MM.1S (cell line): ENCODE measurements at regions not wholly inside any gene's neighbourhood (a gene's known extent, or its start where the extent isn't known, plus 50 kb on each side); places are given as distances from the start of the nearest gene placed in this dataset.

Experiments
- EZH2phosphoT487 ChIP-seq: fragments of 300-600 bp; sonication (generic); IDR thresholded peaks from 2 replicates; pipeline ENCODE4 v1.6.1; 2018; ENCODE audit warnings: antibody characterized with exemption, low read length
- TF ChIP-seq, protein P1 (sequence below): fragments of 300-600 bp; sonication (generic); IDR thresholded peaks from 2 replicates; pipeline ENCODE4 v1.5.1; 2016; ENCODE audit warnings: antibody characterized with exemption, low read length, mixed read lengths

DNA sequence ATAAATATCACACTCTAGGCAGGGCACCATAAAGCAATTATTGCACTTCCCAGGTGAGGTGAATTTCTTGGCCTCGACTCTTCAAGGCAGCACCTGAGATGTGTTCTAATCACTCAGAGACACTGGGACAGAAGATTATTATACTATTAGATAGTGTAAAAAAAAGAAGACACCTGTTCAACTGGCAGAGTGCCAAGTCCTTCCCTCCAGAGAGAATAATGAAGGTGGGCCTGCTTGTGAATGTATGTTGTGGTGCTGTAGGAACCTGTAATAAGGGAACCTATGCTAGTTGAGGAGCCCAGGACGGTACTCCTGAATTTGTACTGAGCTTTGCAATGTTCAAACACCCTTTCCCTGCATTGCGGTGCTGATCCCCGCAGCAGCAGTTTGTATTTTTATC, 107.5 kb downstream of the NXPE2 start:
- TF ChIP-seq, protein P1, sequence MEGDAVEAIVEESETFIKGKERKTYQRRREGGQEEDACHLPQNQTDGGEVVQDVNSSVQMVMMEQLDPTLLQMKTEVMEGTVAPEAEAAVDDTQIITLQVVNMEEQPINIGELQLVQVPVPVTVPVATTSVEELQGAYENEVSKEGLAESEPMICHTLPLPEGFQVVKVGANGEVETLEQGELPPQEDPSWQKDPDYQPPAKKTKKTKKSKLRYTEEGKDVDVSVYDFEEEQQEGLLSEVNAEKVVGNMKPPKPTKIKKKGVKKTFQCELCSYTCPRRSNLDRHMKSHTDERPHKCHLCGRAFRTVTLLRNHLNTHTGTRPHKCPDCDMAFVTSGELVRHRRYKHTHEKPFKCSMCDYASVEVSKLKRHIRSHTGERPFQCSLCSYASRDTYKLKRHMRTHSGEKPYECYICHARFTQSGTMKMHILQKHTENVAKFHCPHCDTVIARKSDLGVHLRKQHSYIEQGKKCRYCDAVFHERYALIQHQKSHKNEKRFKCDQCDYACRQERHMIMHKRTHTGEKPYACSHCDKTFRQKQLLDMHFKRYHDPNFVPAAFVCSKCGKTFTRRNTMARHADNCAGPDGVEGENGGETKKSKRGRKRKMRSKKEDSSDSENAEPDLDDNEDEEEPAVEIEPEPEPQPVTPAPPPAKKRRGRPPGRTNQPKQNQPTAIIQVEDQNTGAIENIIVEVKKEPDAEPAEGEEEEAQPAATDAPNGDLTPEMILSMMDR = no peak
- no peak for TF ChIP-seq EZH2phosphoT487
